HG02938 (cell line): ENCODE measurements at regions not wholly inside any gene's neighbourhood (a gene's known extent, or its start where the extent isn't known, plus 50 kb on each side); places are given as distances from the start of the nearest gene placed in this dataset.

ENCODE experiments used
- ATAC-seq: cut with Tn5 transposase; IDR thresholded peaks from one replicate; pipeline ENCODE4 v1.9.1; 2021; ENCODE audit warnings: mild to moderate bottlenecking, moderate library complexity; ENCODE audit not compliant: unreplicated experiment

DNA sequence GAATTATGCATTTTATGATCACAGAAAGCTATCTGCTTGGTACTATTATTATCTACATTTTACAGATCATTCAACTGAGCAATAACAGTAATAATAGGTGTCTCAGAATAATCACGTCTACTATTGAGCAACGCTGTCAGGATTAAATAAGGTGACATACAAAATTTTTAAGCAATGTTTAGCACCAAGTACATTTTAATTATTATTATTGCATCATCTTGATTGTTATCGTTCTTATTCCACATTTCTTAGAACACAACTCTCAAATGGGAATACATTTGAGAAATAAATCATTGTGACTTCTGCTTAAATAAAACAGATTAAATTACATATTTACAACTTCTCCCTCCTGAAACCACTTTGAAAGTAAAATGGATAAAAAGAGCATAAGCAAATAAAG lies 1083.5 kb upstream of the ADGRL3 start:
- ATAC-seq, result no peak

DNA sequence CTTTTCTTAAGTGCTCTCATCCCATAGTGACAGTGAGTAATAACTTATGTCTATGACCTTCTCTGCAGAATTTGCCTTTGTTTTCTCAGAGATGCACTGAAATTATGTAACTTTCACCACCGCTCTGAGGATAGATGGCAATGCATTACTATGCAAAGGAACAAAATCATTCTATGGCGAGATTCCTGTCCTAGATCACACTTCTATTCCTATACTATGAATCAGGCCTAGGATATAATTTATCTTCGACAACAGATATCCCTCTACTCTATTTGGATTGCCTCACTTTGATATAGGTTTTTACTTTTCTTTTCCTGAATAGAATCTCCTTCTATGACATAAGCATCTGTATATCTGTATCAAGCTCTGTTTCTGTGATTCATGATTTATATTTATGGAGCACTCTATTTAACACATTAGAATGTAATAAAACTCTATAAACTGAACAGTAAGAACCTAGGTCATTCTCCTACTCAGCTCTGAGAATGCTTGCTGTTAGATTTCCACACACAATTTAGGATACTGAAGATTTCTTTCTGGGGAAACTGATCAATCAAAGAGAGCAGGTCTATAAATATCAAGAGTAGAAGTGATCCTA lies 1082.3 kb upstream of the ADGRL3 start:
- no peak for ATAC-seq

DNA sequence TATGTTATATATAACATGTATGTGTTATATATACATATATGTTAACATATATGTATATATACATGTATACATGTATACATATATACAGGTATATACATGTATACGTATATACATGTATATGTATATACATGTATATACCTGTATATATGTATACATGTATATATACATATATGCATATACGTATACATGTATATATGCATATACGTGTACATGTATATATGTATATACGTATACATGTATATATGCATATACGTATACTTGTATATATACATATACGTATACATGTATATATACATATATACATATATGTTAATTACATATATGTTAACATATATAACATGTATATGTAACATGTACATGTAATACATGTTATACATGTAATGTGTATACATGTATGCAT lies 1077.3 kb upstream of the ADGRL3 start:
- no peak for ATAC-seq

DNA sequence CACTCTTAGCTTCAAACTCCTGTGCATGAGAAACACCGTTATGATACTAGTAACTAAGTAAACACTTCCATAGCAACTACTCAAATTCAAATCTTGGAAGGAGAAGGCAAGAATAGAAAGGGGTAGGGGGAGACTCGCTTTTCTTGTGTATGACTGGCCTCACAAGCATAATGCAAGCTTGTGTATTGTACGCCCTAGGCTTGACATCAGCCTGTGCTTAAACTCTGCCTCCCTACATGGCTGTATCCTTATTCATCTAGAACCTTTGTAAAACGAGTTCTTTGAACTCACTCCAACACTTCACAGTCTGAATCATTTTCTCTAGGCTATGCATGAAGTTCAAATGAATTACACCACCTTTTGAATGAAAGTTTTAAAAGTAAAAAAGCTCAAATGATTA lies 1071.2 kb upstream of the ADGRL3 start:
- no peak for ATAC-seq

DNA sequence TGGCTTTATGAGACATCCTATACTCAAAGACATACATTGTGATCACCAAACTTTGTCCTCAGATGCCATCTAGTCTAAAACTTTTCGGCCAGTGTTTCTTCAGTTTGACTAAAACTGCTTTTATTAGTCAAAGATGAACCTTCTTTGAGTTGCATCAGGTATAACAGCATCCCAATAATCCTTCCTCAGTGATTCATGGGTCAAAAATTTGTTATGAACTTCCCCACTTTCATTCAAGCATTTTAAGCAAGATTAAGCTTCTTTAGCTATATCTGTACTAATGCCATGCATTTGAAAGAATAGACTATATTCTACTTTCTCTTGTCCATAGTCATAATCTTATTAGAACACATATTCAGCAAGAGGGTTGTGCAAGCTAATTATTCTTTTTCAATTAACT lies 1070.4 kb upstream of the ADGRL3 start:
- ATAC-seq, result no peak

DNA sequence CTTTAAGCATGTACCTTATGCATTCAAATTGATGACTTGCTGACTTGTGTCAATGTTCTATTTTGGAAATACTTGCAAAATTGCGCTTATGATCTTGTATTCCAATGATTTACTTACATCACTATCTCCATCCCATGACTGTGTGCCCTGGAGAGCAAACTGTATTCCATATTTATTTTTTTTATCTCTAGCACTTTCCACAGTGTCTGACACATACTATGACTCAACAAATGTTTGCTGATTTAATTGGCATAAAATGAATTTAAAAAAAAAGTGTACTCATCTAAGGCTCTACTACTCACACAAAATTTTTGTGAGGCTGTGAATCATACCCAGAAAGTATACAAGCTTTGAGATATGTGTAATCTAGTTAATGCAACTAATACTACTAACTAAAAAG lies 1066.8 kb upstream of the ADGRL3 start:
- ATAC-seq, result no peak

DNA sequence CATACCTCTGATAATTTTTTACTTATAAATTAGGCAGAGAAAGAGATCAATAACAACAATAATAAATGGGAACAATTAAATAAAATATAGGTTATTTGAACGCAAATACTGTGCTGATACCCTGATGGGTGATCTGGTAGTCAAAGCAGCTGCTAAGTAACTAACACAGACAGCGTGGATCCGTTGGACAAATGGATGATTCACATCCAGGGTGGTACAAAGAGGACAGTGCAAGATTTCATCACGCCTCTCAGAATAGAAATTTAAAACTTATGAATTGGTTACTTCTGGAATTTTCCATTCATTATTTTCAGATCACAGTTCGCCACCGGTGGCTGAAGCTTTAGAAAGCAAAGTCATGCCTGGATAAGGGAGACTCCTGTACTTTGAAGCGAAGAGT lies 1066.0 kb upstream of the ADGRL3 start:
- no peak for ATAC-seq

DNA sequence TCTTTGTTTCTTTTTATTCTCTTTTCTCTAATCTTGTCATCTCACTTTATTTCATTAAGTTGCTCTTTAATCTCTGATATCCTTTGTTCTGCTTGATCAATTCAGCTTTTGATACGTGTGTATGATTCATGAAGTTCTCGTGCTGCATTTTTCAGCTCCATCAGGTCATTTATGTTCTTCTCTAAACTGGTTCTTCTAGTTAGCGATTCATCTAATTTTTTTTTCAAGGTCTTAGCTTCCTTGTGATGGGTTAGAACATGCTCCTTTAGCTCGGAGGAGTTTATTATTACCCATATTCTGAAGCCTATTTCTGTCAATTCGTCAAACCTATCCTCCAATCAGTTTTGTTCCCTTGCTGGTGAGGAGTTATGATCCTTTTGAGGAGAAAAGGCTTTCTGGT lies 1045.0 kb upstream of the ADGRL3 start:
- no peak for ATAC-seq

DNA sequence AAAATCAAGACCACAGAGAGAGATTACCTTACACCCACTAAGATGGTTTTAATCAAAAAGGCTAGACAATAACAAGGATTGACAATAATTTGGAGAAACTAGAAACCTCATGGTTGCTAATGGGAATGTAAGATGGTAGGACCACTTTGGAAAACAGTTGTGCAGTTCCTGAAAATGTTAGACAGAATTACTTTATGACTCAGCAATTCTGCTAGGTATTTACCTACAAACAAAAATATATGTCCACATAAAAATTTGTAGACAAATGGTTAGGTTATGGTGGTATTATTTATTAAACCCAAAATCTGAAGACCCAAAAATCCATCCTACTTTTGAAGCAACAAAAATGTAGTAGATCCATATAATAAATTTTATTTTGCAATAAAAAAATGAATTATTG lies 1027.0 kb upstream of the ADGRL3 start:
- no peak for ATAC-seq

DNA sequence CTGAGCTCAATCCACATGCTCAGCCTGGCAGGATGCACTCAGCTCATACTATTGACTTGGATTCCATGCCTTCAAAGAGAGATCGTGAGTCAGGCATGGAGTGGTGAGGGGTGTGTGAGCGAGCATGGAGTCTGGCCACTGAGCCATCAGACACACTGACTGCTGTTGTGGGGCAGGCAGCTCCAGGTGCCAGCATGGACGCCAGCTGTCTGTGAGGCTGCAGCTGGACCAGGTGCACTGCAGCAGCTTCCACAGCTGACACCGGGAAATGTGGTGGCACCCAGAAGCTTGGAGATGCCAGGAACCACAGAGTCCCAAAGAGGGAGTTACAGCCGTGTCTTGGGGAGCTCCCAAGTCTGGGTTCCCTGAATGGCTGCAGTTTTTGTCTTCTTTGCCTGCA lies 1026.4 kb upstream of the ADGRL3 start:
- ATAC-seq, result no peak

DNA sequence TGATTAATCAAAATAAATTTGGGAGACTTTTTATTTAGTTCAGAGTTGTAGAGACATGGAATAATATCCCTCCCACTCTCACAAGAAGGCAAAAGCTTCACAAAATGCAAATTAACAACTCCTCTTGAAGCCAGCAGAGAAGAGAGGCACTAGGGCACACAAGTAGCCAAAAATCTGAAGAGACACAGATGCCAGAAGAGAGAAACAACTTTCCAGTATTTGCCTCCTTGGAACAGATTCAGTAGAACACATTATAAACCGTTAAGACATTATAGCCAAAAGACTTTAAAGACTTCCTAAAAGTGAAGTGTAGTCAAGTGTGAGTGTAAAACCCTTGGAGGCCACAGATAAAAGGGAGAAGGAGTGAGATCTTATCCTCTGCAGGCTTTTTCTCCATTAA lies 1024.9 kb upstream of the ADGRL3 start:
- no peak for ATAC-seq

DNA sequence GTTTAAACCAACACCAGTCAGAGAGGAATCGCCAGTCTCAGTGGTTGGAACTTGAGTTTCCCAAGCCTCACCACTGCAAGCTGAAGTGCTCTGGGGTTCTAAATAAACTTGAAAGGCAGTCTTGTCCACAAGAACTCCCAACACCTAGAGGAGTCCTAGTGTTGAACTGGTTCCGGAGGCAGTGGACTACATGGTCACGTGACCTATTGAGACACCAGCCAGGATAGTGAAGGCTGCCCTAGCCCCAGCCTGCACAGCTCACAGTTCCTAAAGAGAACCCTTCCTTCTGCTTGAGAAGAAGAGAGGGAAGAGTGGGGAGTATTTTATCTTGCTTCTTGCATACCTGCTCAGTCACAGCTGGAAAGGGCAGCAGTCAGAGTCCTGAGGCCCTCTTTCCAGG lies 1012.7 kb upstream of the ADGRL3 start:
- ATAC-seq, result no peak

DNA sequence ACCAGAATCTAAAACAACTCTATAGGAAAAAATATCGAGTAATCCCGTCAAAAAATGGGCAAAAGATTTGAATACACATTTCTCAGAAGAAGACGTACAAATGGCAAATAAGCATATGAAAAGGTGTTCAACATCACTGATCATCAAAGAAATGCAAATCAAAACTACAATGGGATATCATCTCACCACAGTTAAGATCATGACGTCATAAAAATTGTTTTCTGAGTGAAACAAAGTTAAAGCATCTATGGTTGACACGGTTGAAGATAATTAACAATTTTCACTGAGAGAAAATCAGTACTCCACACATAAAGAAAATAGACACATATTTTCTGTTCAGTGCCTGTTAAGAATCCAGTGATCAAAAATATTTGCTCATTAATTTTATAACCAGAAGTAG lies 1010.8 kb upstream of the ADGRL3 start:
- no peak for ATAC-seq

DNA sequence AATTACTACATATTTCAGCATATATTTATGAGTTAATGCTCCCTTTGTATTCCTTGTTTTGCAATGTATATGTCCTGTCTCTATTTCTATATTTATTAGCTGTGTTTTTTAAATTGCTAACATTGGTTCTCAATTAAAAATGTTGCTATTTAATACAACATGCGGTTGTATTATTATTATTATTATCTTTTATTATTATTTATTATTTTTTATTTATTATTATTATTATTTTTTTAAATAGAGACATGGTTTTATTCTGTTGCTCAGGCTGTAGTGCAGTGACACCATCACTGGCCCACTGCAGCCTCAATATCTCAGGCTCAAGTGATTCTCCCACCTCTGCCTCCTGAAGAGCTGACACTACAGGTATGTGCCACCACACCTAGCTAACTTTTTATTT lies 1005.9 kb upstream of the ADGRL3 start:
- no peak for ATAC-seq

DNA sequence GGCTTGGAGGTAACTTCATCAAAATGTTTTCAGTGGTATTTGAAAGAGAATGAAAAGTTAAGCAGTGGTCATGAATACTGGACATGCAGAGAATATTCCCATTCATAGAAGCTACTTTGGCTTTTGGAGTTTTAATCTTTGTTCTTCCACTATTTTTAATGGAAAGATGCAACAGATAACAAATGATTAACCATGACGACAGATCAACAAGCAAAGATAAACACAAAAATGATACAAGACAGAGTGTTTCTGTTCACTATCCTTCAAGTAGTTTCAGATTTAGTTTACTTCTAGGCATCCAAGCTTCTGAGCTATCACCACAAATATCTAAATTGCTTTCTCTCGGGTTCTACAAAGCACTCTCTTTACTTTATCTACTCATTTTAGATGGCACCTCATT lies 1004.9 kb upstream of the ADGRL3 start:
- ATAC-seq, result no peak

DNA sequence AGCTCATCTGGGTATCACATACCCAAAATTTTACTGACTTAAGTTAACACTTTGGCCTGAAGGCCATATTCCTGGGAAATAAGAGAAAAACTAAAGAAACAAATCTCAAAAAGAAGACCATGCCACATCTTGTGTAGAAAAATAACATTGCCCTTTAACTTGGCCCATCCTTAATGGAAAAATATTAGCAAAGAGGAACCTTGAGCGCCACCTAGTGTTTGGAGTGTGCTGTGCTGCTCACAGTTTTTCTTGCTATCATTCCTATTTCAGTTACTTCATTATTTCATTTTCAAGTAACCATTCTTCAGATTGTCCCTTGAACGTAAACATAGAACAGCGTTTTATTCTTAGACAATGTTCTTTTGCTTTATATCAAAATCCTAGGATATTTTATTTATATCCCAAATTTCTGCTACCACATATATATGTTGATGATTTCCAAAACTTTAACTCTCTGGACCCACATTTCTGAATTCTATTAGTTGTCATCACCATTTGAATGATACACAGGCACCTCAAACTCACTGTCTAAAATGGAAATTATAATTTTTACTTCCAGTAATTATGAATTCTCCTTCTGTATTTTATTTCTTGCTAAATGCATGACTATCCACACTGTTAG lies 999.0 kb upstream of the ADGRL3 start:
- ATAC-seq, result peak; percentile 85

DNA sequence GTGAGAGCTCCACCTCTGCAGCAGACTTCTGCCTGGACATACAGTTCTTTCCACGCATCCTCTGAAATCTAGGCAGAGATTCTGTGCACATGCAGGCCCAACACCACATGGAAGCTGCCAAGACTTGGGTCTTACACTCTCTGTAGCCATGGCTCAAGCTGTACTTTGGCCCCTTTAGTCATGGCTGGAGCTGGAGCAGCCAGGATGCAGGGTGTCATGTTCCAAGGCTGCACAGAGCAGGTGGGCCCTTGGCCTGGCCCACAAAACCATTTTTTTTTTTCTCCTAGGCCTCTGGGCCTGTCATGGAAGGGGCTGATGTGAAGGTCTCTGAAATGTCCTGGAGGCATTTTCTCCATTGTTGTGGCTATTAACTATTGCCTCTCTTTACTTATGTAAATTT lies 990.5 kb upstream of the ADGRL3 start:
- no peak for ATAC-seq

DNA sequence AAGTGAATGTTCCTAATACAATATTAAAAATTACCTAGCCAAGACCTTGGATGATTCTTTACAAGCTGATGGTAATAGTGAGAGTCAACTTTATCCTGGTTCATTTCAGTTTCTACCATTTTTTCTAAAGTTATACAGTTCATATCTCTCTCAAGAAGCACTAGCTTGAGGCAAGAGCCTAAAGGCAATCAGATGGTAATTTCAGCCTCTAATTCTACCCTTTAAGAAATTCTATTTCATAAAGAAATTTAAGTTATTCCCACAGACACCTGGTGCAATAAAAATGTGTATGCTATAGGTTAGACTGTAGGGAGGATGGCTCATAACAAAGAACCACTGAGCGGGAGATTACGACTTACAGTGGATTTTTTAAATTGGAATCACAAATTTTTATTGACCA lies 984.2 kb upstream of the ADGRL3 start:
- no peak for ATAC-seq

DNA sequence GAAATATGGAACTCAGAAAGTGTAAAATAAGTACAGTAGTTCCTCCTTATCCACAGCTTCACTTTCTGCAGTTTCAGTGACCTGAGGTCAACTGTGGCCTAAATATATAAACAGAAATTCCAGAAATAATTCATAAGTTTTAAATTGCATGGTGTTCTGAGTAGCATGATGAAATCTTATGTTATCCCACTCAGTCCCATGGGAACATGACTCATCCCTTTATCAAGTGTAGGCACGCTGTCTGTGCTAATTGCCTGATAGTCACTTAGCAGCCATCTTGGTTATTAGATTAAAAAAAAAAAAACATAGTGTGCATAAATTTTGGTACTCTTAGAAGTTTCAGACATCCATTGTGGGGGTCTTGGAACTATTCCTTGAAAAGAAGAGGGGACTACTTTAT lies 983.4 kb upstream of the ADGRL3 start:
- no peak for ATAC-seq

DNA sequence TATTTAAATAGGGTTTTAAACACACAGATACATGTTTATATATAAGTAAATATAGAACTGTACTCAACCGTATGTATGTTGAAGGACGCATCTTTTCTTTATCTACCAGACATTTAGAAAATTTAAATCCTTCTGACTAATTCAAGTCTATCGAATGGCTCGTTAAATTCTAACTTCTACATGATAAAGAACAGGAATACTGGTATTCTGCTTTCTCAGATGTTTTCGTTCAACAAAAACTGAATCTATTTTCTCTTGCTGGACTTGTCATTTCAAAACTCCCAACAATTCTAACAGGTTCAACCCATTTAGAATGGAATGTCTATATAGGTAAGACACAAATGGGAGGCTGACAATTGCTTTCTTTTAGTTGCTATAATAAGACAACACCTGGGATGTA lies 978.3 kb upstream of the ADGRL3 start:
- no peak for ATAC-seq

DNA sequence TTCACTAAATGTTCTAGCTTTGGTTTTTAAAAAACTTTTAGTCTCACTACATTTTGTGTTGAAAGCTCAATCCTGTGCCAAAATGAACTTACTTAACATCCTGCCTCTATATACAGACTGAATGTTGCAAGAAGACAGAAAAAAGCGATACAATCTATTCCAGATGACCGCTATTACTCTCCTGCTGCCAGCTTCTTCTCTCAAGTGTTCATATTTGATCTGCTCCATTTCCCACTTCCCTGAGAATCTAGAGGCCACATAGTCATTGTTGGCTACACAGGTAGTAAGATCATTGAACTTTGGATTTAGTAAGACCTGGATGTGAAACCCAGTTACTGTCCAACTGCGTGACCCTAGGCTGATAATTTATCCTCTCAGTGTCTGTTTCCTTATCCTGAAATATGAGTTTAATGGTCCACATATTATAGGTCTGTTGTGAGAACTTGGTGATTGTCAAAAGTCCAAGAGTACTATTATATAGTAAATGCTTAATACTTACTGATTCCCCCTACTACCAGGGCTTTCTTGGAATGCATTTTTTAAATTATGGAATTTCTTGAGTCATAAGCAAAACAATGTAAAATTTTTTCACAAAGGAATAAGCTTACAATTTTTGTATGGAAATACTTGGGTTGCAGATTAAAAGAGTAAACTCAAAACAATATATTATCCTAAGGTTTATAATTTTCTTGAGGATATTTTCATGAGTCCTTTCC lies 976.8 kb upstream of the ADGRL3 start:
- ATAC-seq, result no peak

DNA sequence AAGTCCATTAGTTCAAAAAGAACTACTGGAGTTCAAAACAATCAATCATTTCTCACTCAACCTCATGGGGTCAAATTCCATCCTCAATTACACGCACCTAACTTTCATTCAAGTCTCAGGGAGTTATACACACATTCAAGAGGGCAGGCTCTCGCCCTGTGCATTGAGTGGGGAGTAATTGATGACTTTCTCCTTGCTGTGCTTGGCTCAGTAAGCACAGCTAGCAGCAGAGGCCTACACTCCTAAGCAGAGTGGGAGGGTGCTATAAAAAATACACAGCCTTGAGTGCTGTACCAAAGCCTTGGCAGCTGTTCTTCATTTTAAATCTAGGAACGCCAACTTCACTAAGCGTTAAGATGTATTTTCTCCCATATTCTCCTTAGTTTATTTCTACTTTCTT lies 958.3 kb upstream of the ADGRL3 start:
- no peak for ATAC-seq

DNA sequence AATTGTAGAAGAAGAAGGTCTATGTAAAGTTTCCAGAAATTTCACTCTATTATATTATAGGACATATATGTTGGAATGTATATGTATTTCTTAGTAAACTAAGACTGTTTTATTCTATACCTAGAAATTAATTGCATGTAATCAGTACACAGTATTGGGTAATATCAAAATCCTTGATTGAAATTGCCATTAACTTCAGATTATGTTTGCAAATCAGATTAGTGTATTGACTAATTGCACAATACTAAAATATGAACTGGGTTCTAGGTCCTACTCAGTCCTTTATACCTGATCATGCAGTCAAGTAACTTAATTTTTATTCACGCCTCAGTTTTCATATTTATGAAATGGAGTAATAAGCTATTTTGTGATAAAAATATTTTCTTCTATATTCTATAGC lies 950.3 kb upstream of the ADGRL3 start:
- no peak for ATAC-seq
